WTC11 (cell line): ENCODE measurements at regions not wholly inside any gene's neighbourhood (a gene's known extent, or its start where the extent isn't known, plus 50 kb on each side); places are given as distances from the start of the nearest gene placed in this dataset.

Experiments used
- TF ChIP-seq, protein P1 (sequence below): fragments of 200-600 bp; IDR thresholded peaks from 2 replicates; pipeline ENCODE4 v1.8.0; 2022; ENCODE audit warnings: antibody characterized with exemption
- TF ChIP-seq, protein P2 (sequence below): sonication (generic); formaldehyde crosslinking; IDR thresholded peaks from 2 replicates; pipeline ENCODE4 v1.8.1; 2022; ENCODE audit warnings: missing genetic modification reagents, borderline replicate concordance

DNA sequence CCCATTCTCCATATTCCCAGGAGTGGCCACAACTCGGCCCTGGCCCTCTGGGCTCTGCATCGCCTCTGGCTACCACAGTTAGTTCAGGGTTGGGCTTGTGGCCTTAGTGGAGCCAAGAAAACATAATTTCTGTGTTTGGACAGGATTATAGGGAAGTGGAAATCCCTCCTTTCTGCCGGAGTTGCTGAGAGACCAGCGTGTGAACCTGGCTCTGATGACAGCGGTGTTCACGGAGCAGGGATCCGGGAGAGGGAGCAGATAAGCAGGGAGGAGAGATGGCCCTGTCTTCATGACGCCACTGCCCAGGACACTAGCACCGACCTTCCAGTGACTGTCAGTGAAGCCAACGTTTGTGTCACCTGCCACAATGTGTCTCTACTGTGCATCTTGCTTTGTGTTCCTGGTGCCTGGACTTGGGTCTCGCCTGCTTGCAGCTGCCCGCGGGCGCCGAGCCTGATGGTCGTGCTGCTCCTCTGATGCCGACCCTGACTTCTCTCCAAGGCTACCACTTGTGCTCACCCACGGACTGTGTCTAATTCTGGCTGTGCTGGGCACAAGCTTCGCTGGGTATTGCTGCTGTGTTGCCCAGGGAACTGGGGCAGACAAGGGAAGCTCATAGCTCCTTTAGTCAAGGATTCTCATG, 67.0 kb upstream of the VIPR2 start:
- TF ChIP-seq, protein P1, sequence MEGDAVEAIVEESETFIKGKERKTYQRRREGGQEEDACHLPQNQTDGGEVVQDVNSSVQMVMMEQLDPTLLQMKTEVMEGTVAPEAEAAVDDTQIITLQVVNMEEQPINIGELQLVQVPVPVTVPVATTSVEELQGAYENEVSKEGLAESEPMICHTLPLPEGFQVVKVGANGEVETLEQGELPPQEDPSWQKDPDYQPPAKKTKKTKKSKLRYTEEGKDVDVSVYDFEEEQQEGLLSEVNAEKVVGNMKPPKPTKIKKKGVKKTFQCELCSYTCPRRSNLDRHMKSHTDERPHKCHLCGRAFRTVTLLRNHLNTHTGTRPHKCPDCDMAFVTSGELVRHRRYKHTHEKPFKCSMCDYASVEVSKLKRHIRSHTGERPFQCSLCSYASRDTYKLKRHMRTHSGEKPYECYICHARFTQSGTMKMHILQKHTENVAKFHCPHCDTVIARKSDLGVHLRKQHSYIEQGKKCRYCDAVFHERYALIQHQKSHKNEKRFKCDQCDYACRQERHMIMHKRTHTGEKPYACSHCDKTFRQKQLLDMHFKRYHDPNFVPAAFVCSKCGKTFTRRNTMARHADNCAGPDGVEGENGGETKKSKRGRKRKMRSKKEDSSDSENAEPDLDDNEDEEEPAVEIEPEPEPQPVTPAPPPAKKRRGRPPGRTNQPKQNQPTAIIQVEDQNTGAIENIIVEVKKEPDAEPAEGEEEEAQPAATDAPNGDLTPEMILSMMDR: no peak
- TF ChIP-seq, protein P2, sequence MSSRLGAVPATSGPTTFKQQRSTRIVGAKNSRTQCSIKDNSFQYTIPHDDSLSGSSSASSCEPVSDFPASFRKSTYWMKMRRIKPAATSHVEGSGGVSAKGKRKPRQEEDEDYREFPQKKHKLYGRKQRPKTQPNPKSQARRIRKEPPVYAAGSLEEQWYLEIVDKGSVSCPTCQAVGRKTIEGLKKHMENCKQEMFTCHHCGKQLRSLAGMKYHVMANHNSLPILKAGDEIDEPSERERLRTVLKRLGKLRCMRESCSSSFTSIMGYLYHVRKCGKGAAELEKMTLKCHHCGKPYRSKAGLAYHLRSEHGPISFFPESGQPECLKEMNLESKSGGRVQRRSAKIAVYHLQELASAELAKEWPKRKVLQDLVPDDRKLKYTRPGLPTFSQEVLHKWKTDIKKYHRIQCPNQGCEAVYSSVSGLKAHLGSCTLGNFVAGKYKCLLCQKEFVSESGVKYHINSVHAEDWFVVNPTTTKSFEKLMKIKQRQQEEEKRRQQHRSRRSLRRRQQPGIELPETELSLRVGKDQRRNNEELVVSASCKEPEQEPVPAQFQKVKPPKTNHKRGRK (CRISPR knock-in tag): no peak
